HG03103 (cell line): ENCODE measurements at regions not wholly inside any gene's neighbourhood (a gene's known extent, or its start where the extent isn't known, plus 50 kb on each side); places are given as distances from the start of the nearest gene placed in this dataset.

Experiments used
- ATAC-seq: cut with Tn5 transposase; IDR thresholded peaks from one replicate; pipeline ENCODE4 v1.9.1; 2021; ENCODE audit warnings: low read depth; ENCODE audit not compliant: unreplicated experiment

GRCh38 chr12:43100231-43100630 is 451.8 kb downstream of the ADAMTS20 start:
- ATAC-seq, result no peak

- no peak for ATAC-seq
These were observed 452.3 kb downstream of the ADAMTS20 start for GRCh38 chr12:43099691-43100163.

- no peak for ATAC-seq
These were observed 453.0 kb downstream of the ADAMTS20 start for GRCh38 chr12:43098766-43099550.

GRCh38 chr12:43098071-43098470 is 453.9 kb downstream of the ADAMTS20 start:
- no peak for ATAC-seq

GRCh38 chr12:43097471-43097870 is 454.5 kb downstream of the ADAMTS20 start:
- ATAC-seq, result no peak

- no peak for ATAC-seq
These were observed 456.2 kb downstream of the ADAMTS20 start for GRCh38 chr12:43095669-43096280.

- ATAC-seq, result no peak
These were observed 457.0 kb downstream of the ADAMTS20 start for GRCh38 chr12:43094886-43095575.

GRCh38 chr12:43090981-43091380 is 461.0 kb downstream of the ADAMTS20 start:
- ATAC-seq, result no peak

- ATAC-seq, result no peak
These were observed 464.6 kb downstream of the ADAMTS20 start for GRCh38 chr12:43087195-43088091.

GRCh38 chr12:43079476-43079875 is 472.5 kb downstream of the ADAMTS20 start:
- ATAC-seq, result no peak

GRCh38 chr12:43078976-43079375 is 473.0 kb downstream of the ADAMTS20 start:
- no peak for ATAC-seq

- ATAC-seq, result no peak
These were observed 479.6 kb downstream of the ADAMTS20 start for GRCh38 chr12:43072431-43072830.

- ATAC-seq, result no peak
These were observed 480.2 kb upstream of the PRICKLE1 start for GRCh38 chr12:43069768-43070221.

- ATAC-seq, result no peak
These were observed 476.9 kb upstream of the PRICKLE1 start for GRCh38 chr12:43066471-43066870.

GRCh38 chr12:43063650-43064049 is 474.1 kb upstream of the PRICKLE1 start:
- no peak for ATAC-seq

GRCh38 chr12:43062201-43062895 is 472.8 kb upstream of the PRICKLE1 start:
- ATAC-seq, result no peak

- no peak for ATAC-seq
These were observed 471.2 kb upstream of the PRICKLE1 start for GRCh38 chr12:43060742-43061141.

GRCh38 chr12:43058616-43059015 is 469.1 kb upstream of the PRICKLE1 start:
- ATAC-seq, result no peak

GRCh38 chr12:43057566-43057965 is 468.0 kb upstream of the PRICKLE1 start:
- ATAC-seq, result no peak

- no peak for ATAC-seq
These were observed 464.5 kb upstream of the PRICKLE1 start for GRCh38 chr12:43054085-43054484.
